NCI-H748 (cell line): ENCODE measurements at regions not wholly inside any gene's neighbourhood (a gene's known extent, or its start where the extent isn't known, plus 50 kb on each side); places are given as distances from the start of the nearest gene placed in this dataset.

ENCODE experiments used
- DNase-seq: peaks from one replicate; lab custom pipeline; 2025; ENCODE audit not compliant: unreplicated experiment; lab: John Stamatoyannopoulos, UW

DNA sequence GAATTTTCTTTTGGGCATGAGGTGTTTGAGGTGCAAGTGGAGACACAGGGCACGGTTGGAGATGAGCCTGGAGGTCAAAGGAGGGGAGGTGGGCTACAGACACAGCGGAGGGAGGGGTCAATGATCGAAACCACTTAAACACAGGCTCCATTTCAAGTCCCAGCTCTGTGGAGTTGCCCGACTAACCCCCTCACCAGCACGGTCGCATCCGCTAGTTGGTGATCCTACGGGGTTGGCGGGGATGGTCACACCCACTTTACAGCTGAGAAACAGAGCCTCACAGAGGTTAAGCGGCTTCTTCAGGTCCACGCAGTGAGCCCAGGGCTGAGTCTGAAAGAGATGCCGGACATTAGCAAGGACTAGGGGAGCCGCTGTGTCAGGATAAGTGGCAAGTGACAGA lies 60.1 kb upstream of the RUNX3 start:
- peak; percentile 1 for DNase-seq

DNA sequence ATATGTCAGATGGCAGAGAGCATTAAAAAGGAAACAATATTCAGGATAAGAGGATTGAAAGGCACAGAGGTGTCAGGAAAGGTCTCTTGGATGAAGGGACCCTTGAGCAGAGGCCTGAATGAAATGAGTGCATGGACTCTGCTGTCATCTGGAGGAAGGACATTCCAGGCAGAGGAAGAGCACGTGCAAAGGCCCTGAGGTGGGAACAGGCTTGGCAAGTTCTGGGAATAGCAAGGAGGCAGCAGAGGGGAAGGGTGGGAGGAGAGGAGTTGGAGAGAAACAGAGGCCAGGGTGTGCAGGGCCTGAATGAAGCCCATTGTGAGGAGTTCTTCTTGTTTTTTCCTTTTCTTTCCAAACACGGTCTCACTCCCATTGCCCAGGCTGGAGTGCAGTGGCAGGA lies 59.0 kb upstream of the RUNX3 start:
- DNase-seq, result no peak

DNA sequence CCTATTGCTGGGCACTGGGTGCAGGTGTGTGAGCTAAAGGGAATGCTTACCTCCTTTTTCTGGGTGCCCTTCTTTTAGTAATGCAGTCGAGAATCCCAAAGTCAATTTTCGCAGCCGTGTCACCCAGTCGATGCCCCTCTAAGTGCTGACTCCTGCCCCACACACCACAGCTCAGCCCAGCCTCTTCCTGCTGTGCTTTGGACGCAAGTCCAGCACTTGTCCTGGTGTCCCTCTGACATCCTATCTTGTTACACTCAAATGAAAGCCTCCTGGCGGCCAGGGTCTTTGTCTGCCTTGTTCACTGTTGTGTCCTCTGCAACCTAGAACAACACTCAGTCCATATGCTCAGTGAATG lies 58.5 kb upstream of the RUNX3 start:
- DNase-seq, result no peak

DNA sequence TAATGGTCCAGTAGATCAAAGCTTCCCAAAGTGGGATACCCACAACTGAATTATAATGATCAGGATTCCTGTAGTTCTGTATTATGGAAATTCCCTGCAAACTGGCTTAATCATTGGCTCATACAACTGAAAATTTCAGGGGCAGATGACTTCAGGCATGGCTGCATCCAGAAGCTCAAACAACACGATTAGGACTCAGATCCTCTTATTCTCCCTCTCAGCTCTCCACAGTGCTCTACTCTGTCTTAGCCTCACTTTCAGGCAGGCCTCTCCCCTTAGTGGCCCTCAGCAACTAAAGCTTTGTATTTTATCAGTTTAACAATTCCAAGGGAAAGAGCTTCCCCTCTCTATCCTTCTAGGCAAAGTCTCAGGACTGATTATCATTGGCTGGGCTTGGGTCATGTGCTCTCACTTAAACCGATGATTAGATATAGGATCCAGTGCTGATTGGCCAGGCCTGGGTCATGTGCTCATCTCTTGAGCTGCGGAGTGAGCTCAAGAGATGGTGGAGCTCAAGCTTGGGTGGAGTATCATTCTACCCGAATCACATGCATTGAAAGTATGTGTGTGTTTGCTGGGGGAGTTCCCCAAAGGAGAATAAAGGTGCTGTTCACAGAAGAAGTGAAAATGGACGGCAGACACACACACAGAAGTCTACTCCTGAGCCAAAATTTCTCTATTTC lies 57.9 kb upstream of the RUNX3 start:
- no peak for DNase-seq

DNA sequence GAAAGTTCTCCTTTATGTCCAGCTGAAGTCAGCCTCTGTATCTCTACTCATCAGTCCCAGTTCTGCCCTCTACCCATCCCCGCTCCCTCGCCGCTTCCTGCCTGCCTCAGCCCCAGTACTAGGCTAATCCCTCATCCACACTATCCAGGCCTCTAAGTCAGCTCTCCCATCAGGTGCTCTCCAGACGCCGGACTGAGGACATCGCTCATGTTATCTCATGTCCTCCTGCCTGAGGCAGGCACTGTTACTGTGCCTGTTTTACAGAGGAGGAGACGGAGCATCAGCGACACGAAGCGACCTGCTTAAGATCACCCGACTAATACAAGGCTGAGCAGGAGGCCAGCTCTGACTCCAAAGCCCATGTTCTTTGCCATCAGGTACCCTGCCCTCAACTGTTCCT lies 57.3 kb upstream of the RUNX3 start:
- DNase-seq, result no peak

DNA sequence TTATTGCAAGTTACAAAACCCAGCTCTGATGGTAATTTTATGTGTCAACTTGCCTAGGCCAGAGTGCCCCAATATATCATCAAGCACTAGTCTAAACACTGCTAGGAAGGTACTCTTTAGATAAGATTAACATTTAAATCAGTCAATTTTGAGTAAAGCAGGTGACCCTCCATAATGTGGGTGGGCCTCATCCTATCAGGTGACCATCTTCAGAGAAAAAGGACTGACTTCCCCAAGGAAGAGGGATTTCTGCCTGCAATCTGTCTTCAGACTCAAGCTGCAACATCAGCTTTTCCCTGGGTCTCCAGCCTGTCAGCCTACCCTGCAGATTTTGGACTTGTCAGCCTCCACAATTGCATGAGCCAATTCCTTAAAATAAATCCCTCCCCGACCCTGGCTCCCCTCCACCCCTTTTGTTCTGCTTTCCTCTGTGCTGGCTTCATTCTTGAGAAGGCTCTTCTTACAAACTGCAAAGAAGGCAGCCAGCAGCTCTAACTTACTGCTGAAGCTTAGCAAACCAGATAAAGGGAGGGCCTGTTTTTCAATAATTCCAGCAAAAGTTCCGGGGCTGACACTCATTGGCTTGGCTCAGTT lies 56.4 kb upstream of the RUNX3 start:
- DNase-seq, result no peak

DNA sequence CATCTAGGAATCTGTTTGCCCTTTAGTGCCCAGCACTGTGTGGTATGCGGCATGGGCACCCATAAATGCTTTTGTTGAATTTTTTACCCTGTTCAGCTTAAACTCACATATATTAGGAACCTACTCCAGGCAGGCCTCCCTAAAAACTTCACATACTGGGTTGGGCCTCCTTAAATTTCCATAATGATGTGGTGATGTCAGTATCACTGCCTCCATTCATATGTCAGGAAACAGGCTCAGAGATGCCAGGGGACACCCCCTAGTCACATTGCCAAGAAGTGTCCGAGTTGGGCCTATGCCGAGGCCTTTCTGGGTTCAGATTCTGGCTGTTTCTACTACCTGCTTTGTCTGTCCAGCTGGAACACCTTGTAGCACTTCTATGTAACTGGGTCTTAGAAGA lies 55.7 kb upstream of the RUNX3 start:
- DNase-seq, result no peak

DNA sequence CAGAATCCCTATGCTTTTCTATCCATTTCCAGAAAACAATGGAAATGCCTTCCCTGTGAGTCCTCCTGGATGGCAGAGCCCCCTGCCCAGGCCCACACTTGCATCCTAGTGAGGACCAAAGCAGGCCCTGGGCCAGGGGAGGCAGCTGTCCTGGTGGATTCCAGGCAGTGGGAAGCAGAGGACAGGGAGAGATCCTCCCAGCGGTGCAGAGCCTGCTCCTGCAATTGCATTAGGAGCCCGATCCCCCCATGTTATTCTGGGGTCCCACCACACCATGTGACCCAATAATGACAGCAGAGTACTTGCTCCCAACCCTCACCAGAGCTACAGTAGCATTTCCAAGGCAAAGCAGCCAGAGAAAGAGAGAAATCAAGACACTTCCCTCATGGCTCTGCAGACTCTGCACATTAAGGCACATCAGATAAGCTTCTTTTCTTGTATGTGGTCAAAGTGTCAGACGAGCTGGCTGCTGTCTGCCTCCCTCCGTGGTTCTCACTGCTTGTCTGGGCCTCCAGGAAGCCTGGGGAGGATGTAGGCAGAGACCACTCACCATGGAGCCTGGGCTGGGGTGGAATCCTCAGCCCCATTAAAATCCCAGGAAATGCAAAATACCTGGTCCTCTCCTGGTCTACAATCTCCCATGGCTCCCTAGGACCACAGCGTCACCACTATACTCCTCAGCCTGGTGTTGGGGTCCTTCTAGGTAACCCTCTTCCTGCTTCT lies 54.9 kb upstream of the RUNX3 start:
- DNase-seq, result no peak

DNA sequence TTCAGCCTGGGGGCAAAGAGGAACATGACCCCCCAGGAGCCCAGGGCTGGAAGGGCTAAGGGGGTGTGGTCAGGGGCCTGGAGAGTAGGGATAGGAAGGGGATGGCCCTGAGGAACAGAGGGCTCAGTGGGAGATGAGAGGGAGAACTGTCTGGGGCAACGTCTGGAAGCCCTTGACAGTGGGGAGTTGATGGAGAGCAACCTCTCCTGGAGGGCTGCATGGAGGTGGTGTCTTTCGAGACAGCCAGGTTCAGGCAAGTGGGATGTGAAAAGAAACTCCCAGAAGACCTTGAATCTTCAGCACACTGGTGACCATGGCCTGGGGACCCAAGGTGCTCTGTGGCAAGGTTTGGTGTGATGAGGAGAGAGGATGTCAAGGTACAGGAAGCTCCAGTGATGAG lies 54.2 kb upstream of the RUNX3 start:
- DNase-seq, result no peak

DNA sequence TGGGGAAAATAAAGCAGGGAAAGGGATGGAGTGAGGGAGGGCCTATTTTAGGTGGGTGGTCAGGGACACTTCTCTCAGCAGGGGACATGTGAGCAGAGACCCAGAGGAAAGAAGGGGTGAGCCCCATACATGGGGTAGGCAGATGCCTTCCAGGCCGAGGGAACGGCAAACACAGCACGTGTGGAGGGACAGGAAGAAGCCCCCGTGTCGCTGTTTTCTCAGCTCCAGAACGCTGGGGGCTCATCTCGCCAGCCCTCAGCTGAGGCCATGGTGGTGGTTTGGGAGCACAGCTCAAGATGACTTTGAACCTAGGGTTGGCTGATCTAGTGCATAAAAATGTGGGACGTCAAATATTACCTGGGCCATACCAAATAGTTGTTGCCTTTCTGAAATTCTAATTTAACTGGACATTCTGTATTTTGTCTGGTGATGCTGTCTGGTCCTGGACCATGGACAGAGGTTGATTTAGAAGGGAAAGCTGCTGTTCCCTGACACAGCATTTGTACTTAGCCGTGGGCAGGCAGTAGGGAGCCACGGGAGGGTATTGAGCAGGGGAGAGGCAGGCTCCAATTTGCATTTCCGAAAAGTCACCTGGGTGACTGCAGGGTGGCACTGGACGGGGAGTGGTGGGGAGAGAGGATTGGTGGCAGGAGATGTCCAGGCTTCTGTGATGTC lies 53.1 kb upstream of the RUNX3 start:
- no peak for DNase-seq

DNA sequence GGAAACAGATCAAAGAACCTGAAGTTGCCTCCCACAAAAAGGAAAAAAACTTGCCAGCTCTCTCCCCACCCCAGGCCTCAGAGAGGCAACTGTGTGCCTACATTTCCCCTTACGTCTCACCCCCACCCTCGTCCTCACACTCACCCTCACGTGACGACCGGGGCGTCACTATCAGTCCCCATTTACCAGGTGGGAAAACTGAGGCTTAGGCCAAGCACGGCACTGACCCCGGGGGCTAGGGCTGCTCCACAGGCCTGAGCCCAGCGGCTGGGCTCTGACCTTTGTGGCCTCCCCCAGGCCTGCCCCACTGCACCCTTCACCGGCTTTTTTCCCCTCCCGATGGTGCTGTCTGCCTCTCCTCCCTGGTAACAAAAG lies 51.5 kb upstream of the RUNX3 start:
- DNase-seq, result no peak

DNA sequence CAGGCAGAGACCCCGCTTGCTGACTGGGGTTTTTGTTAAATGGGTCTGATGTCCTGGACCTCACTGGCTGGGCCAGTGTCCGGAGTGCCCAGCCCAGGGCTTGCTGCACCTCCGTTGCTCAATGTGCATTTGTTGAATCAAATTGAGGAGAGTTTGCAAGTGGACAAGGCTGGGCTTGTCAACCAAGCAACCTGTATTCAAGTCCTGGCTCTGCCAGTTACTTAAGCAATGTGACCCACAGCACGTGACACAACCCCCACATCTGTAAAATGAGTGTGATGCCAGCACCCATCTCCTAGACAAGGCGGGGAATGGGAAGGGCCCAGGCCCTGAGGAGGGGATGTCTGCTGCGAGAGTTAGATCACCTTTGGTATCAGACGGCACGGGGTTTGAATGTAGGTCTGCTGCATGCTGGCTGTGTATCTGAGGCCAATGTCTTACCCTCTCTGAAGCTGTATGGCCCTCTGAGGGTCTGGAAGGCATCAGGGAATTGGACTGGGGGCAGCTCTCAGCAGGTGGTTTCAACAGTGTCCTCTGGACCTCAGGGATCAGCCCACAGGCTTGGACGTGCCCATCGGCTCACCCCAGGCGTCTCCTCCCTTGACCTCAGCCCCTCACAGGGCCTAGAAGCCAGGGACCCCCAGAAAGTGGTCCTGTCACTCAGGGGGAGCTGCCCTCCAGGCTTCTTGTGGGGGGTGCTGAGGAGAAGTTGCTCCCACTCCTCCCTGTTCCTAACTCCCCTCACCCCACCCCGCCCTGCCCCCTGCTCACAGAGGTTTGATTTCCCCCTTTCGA lies 51.0 kb upstream of the RUNX3 start:
- DNase-seq, result no peak
